ENCODE measurements at regions not wholly inside any gene's neighbourhood (a gene's known extent, or its start where the extent isn't known, plus 50 kb on each side); places are given as distances from the start of the nearest gene placed in this dataset.
"Not testable (repeated sequence)": the region's sequence is repeated elsewhere in the genome, so short reads cannot be mapped to it uniquely, and the experiment has no call there.

DNA sequence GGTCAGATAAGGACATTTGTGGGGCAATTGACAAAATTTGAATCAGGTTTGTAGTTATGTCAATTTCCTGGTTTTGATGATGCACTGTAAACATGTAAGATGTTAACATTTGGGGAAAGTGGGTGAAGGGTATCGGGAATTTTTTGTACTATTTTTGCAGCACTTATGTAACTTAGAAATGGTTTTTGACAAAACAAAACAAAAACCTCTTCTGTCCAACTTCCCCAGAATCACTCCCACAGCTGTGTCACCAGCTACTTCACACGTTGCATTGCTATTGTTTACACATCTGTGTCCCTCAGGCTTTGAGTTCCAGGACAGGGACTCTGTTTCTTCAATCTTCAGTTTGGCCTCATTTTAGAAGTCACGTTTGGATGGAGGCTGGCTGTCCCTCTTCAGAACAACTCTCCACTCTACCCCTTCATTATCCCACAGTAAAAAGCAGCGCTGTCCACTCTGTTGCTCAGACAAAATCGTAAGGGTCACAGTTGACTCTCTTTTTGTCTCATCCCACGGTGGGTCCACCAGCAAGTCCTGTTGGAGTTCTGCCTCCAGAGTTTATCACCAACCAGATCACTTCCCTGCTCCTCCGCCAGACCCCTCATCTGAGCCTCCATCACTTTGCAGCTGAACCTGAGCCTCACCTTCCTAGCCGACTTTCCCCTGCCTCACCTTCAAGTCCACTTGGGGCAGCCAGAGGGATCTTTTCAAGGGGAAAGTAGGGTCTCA lies 63.2 kb downstream of the NENF start:
- DNase-seq (ENCODE audit: low read depth in 3 of 3) = no peak

GRCh38 chr1:212496682-212497081 lies 64.0 kb downstream of the NENF start:
- DNase-seq (ENCODE audit: low read depth in 3 of 3) = no peak

DNA sequence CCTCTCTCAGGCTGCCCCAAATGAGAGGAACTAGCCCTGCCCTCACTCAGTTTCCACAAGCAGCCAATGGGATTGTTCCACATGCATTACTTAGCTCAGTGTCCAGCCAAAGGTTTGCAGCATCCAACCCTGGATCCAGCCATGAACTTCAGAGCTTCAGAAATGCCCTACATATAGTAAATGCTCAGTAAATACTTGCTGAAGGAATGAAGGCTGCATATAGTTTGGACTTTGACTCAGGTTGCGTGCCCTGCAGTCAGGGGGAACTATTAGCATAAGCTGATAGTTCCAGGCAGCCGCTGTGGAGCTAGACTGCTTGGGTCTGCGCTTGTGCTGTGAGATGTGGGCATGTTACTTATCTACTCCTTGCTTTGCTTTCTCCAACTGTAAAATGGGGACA lies 64.8 kb downstream of the NENF start:
- DNase-seq (ENCODE audit: low read depth in 3 of 3) = no peak

DNA sequence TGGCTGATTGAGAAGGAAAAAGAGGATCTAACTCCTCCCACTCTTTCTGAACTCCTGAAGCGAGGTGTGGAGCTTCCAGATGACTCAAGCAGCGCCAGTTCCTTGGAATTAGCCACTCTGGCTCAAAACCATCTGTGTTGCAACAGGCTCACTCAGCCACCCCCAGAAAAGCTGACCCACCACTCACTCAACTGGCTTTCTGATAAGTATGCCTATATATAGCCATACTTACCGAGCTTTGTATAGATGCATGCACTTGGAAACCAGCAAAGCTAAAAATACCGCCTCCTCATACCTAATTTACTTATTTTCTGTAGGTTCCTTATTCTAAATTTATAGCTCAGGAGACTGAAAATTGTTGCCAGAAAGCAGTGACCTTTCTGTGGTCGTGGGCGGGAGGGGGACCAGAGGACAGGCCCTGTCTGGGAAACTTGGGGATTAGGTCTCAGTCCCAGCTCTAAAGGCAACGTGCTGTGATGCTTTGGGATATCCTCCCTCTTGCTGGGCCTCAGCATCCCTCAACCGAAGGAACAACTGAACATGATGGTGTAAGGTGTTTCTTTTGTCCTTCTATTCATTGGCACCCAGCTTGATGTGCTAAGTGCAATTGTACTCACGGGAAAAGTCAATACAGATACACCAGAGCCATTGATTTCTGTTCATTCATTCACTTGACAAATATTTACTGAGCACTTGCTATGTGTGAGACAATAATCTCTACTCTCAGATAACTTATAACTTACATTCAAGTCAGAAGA lies 65.7 kb downstream of the NENF start:
- DNase-seq (ENCODE audit: low read depth in 3 of 3) = no peak

DNA sequence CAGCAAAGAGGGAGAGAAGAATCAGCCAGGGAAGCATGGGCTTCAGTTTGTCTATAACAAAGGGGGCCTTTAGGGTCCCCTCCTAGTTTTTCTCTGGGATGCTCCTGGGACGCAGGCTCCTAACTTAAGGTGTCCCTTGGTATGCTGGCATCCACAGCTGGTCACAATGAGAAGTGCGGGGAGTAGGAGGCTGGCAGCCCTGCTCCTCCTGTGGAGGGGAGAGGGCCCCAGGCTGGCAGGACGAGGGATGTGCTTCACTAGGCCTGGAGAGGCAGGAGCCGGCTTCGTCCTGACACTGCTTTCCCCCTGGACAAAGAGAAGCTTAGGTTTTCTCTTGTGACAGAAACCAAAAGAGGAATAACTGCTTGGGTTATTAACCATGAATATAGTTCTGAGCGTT lies 67.6 kb downstream of the NENF start:
- no peak for DNase-seq (ENCODE audit: low read depth in 3 of 3)

GRCh38 chr1:212500983-212501382 lies 68.3 kb downstream of the NENF start:
- no peak for DNase-seq (ENCODE audit: low read depth in 3 of 3)

DNA sequence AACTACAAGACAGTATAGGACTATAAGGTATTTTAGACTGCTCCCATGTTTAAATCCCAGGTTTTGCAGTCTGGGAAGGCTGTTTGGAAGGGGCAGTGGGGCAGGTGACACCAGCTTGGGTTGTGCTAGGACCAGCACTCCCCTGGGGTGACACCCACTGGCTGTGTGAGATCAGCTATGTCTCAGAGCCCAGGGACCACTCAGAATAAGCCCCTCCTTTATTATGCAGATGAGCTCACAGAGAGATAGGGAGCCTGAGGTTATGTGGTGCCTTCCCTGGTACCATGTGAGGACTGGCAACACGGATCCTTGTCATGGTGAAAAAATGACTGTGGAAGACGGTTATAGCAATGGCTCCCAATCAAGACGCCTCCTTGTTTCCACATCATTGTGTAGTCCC lies 71.0 kb downstream of the NENF start:
- DNase-seq (ENCODE audit: low read depth in 3 of 3) = no peak

GRCh38 chr1:212504171-212504803 lies 71.6 kb downstream of the NENF start:
- DNase-seq (ENCODE audit: low read depth in 3 of 3) = no peak

DNA sequence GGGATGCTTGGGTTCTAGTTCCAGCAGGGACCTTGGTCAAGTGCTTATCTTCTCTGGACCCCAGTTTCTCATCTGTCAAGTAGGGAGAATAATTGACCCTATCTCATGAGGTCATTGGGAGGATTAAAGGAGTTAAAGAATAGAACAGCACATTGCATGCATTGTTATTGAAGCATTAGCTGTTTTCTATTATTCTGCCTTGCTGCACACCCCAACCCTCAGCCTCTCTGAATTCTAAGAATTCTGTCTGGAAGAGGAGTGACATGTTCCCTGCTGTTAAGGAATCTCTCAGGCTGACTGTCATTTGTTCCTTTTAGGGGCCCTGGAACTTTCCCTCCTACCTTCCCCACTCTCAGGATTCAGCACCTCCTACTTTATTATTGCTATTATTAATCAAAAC lies 73.9 kb downstream of the NENF start:
- DNase-seq (ENCODE audit: low read depth in 3 of 3) = no peak

- no peak for DNase-seq (ENCODE audit: low read depth in 3 of 3)
Measured at GRCh38 chr1:212507369-212507768, 74.6 kb downstream of the NENF start.

DNA sequence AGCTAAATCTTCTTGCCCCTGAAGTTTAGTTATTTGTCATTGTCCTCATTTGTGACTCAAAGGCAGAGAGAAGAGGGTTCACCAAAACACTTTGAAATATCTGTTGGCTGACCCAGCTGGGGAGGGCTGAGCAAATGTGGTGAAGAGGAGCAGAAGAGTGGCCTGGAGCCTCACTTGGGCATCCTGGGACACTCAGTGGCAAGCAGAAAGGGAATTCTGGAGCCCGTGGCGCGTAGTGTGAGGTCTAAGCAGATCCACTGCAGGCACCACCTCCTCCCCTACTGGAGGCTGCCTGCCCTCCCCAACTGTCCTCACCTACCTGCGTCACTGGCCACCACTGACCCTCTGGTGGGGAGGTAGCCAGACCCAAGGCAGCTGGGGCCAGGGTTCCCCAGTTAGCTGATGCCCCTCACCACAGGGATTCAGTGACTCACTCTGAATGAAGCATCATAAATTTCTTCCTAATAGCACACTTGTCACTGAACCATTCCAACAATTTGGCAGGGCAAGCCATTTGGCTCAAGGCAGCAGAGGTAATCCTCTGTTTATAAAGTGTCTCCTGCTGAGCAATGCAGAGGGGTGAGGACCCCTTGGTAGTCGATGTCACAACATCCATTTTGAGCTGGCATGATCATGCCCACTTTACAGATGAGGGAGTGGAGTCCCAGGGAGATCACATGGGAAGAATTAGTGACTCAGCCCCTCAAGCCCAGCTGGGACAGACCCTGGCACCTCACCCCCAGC lies 80.3 kb downstream of the NENF start:
- no peak for DNase-seq (ENCODE audit: low read depth in 3 of 3)

DNA sequence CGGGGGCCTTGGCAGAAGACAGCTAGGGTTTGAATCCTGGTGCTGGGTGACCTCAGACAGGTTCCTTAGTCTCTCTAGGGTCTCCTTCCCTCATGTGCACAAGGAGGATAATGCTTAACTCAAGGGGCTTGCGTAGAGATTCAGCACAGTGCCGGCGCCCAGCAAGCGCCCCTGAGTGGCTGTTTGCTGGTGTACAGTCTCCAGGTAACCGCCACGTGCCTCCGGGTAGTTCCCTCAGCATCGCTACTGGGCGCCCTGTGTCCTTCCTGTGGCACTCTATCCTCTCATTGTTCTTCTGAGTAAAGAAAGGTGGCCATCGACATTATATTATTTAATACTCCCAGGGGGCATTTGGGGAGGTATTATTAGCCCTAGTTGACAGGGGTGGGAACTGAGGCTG lies 80.9 kb downstream of the NENF start:
- no peak for DNase-seq (ENCODE audit: low read depth in 3 of 3)

DNA sequence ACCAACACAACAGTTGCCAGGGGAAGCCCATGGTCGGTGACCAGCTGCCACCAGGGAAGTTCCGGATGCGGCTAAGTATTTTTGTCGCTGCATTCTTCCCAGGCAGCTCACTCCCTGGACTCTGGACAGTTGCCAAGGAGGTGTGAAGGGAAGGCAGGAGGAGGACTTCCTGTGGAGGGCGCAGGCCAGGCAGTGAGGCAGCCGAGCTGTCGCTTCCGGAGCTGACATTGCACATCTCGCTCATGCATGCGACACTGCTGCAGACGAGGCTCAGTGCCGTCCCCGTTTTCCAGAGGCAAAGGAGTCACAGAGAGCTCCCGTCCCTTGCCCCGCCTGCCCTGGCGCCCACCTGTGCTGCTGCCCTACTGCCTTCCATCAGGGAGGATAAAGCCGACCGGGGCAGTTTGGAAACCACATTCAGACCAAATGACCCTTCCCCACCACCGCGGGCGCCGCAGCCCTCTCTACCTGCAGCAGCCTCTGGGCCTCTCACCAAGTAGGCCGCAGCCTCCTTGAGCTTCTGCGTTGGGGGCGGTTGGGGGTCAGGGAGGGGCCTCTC lies 81.4 kb downstream of the NENF start:
- DNase-seq (ENCODE audit: low read depth in 3 of 3) = no peak

DNA sequence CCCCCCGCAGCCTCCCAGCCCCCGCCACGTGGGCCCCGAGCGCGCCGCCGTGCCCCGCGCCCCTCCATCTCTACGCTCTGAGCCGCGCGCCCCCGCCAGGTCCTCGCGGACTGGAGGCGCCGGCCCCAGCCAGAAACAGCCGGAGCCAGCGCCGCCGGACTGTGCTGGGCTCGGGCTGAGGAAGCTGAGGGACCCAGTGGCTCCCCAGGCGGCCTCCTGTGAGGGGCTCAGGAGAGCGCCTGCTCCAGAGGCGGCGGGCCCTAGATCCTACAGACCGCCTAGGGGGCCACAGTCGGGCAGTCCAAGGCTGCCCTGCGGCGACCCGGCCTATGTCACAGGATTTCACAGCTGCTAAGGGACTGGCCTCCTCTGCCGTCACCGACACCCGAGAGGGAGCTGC lies 82.1 kb downstream of the NENF start:
- no peak for DNase-seq (ENCODE audit: low read depth in 3 of 3)

GRCh38 chr1:212515329-212515760 lies 82.6 kb downstream of the NENF start:
- no peak for DNase-seq (ENCODE audit: low read depth in 3 of 3)

GRCh38 chr1:212516012-212516411 lies 83.3 kb downstream of the NENF start:
- DNase-seq (ENCODE audit: low read depth in 3 of 3) = not testable (repeated sequence)

DNA sequence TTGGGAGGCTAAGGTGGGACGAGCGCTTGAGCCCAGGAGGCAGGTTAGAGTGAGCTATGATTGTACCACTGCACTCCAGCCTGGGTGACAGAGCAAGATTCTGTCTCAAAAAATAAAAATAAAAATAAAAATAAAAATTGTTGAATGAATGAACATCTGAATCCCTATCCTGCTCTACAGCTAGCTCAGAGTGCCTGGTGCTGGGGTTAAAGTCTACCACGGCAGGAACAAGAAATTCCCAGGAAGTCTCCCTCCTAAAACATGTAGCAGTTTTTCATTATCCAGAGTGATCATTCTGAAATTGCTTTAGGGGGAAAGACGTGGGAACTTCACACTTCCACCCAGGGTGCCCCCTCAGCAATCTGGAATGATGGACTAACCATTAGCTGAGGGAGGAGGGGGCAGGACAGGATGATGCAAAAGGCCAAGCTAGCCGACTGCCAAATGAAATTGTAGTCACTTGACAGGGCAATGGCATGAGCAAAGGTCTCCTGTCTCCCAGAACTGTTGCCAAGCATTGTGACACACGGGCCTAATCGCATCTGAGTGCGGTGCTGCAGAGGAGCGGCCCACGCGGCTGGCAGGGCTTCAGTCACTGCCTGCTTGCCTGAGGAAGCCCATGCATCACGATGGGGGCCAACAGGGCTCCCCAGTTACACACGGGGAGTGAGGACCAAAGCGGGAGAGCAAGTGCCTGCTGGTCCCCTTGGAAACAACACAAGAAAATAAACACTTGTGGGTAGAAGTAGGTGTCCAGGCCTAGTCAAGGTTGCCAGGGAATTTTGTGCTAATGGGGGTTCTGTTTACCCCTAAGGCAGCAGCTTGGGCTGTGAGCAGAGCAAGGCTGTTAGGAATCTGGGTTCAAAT lies 85.7 kb downstream of the NENF start:
- no peak for DNase-seq (ENCODE audit: low read depth in 3 of 3)

GRCh38 chr1:212519131-212519530 lies 86.4 kb downstream of the NENF start:
- DNase-seq (ENCODE audit: low read depth in 3 of 3) = no peak

DNA sequence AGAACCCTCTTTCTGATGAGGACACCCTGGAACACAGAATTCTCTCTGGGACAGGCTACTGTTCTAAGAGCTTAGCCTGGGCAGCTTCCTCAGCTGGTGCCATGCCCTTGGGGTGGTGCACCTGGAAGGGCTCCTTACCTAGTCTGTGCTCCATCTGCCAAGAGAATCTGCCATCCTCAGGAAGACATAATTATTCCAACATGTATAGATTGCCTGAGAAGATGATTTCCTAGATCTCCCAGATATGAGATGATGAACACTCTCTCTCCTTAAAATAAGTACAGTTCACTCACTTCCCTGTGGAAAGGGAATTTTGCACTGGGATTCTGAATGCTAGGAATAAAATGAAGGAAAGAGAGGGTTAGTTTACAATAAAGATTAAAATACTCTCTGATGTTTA lies 87.6 kb downstream of the NENF start:
- no peak for DNase-seq (ENCODE audit: low read depth in 3 of 3)

DNA sequence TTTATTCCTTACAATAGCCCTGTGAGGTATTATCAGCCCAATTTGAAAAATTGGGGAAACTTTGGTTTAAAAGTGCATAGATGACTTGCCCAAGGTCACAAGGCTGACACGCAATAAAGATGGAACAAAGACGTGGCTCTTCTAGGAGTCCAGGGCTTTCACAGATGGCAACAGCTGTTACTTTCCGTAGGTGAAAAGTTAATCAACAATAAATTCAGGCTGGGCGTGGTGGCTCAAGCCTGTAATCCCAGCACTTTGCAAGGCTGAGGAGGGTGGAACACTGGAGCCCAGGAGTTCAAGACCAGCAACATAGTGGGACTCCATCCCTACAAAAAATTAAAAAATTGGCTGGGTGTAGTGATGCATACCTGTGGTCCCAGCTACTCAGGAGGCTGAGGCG lies 87.8 kb upstream of the ATF3 start:
- DNase-seq (ENCODE audit: low read depth in 3 of 3) = no peak
